ENCODE measurements at regions not wholly inside any gene's neighbourhood (a gene's known extent, or its start where the extent isn't known, plus 50 kb on each side); places are given as distances from the start of the nearest gene placed in this dataset.
A peak's percentile ranks its signal among the peaks of the same experiment; 100 is the strongest.

- Histone ChIP-seq H3K4me2 (ENCODE audit: low read length) (no peak overlapping the region), H3K79me2 (ENCODE audit: insufficient read depth, low read length) (no peaks in the 10 kb centered on the region), H3K9ac (ENCODE audit: low read length) (no peak overlapping the region), H3K9me3 (ENCODE audit: insufficient read depth, low read depth, low read length) (no peaks in the 10 kb centered on the region), H3K36me3 (ENCODE audit: insufficient read depth, low read length) (no peaks in the 10 kb centered on the region), H3K27me3 (ENCODE audit: insufficient read depth, low read length) (no peaks in the 10 kb centered on the region), H3K27ac (ENCODE audit: low read depth, low read length) (no peak overlapping the region), H3K4me3 (ENCODE audit: insufficient read depth, low read depth, low read length) (no peak overlapping the region), H3K4me1 (ENCODE audit: insufficient read depth, low read length) (no peaks in the 10 kb centered on the region), H4K20me1 (ENCODE audit: insufficient read depth, low read length) (no peaks in the 10 kb centered on the region), H2AFZ (ENCODE audit: low read depth, low read length) (no peak overlapping the region)
- Mint-ChIP-seq H3K27me3 (ENCODE audit: low read depth, unreplicated experiment) (no peaks in the 10 kb centered on the region), H3K4me3 (ENCODE audit: unreplicated experiment) (no peak overlapping the region), H3K9me3 (ENCODE audit: unreplicated experiment) (peaks cover 4% of the 10 kb centered on the region), H3K36me3 (ENCODE audit: low read depth, unreplicated experiment) (no peaks in the 10 kb centered on the region), H3K4me1 (ENCODE audit: low read depth, unreplicated experiment) (no peaks in the 10 kb centered on the region), H3K27ac (ENCODE audit: unreplicated experiment) (no peak overlapping the region)
- TF ChIP-seq EZH2 (IDR thresholded peaks at IDR 0.05; ENCODE audit: insufficient read depth, low read length) (no peak), CTCF (IDR thresholded peaks at IDR 0.05; ENCODE audit: insufficient read depth, low read depth, low read length) (no peak)
- DNase-seq (ENCODE audit: low read depth) (peak; percentile 12), FAIRE-seq (peak; percentile 99)
Measured at GRCh38 chrX:20653070-20653469, 386.4 kb upstream of the RPS6KA3 start.

GRCh38 chrX:20641954-20642353 is 375.2 kb upstream of the RPS6KA3 start:
- H3K36me3 Mint-ChIP-seq (ENCODE audit: low read depth, unreplicated experiment), result no peaks in the 10 kb centered on the region
- no peak overlapping the region for H2AFZ ChIP-seq (ENCODE audit: low read depth, low read length)
- H3K9me3 ChIP-seq (ENCODE audit: insufficient read depth, low read depth, low read length), result no peaks in the 10 kb centered on the region
- peak; percentile 65 for FAIRE-seq
- no peak overlapping the region for H3K9ac ChIP-seq (ENCODE audit: low read length)
- H3K27ac Mint-ChIP-seq (ENCODE audit: unreplicated experiment), result no peak overlapping the region
- no peak overlapping the region for H3K27ac ChIP-seq (ENCODE audit: low read depth, low read length)
- no peaks in the 10 kb centered on the region for H3K27me3 ChIP-seq (ENCODE audit: insufficient read depth, low read length)
- H3K27me3 Mint-ChIP-seq (ENCODE audit: low read depth, unreplicated experiment), result no peaks in the 10 kb centered on the region
- no peaks in the 10 kb centered on the region for H3K4me1 ChIP-seq (ENCODE audit: insufficient read depth, low read length)
- H3K4me3 ChIP-seq (ENCODE audit: insufficient read depth, low read depth, low read length), result no peak overlapping the region
- no peak overlapping the region for H3K4me3 Mint-ChIP-seq (ENCODE audit: unreplicated experiment)
- H3K4me2 ChIP-seq (ENCODE audit: low read length), result no peak overlapping the region
- no peaks in the 10 kb centered on the region for H3K79me2 ChIP-seq (ENCODE audit: insufficient read depth, low read length)
- no peaks in the 10 kb centered on the region for H3K36me3 ChIP-seq (ENCODE audit: insufficient read depth, low read length)
- H4K20me1 ChIP-seq (ENCODE audit: insufficient read depth, low read length), result no peaks in the 10 kb centered on the region
- peaks cover 12% of the 10 kb centered on the region for H3K4me1 Mint-ChIP-seq (ENCODE audit: low read depth, unreplicated experiment)
- DNase-seq (ENCODE audit: low read depth), result no peak
- no peak for TF ChIP-seq CTCF (IDR thresholded peaks at IDR 0.05; ENCODE audit: insufficient read depth, low read depth, low read length)
- TF ChIP-seq EZH2 (IDR thresholded peaks at IDR 0.05; ENCODE audit: insufficient read depth, low read length), result no peak
- peaks cover 5% of the 10 kb centered on the region for H3K9me3 Mint-ChIP-seq (ENCODE audit: unreplicated experiment)

- Histone ChIP-seq H4K20me1 (ENCODE audit: insufficient read depth, low read length) (no peaks in the 10 kb centered on the region), H3K27me3 (ENCODE audit: insufficient read depth, low read length) (no peaks in the 10 kb centered on the region), H3K4me1 (ENCODE audit: insufficient read depth, low read length) (no peaks in the 10 kb centered on the region), H2AFZ (ENCODE audit: low read depth, low read length) (no peak overlapping the region), H3K4me2 (ENCODE audit: low read length) (no peak overlapping the region), H3K9ac (ENCODE audit: low read length) (no peak overlapping the region), H3K27ac (ENCODE audit: low read depth, low read length) (no peak overlapping the region), H3K79me2 (ENCODE audit: insufficient read depth, low read length) (no peaks in the 10 kb centered on the region), H3K36me3 (ENCODE audit: insufficient read depth, low read length) (no peaks in the 10 kb centered on the region), H3K4me3 (ENCODE audit: insufficient read depth, low read depth, low read length) (no peak overlapping the region), H3K9me3 (ENCODE audit: insufficient read depth, low read depth, low read length) (no peaks in the 10 kb centered on the region)
- Mint-ChIP-seq H3K27me3 (ENCODE audit: low read depth, unreplicated experiment) (no peaks in the 10 kb centered on the region), H3K4me3 (ENCODE audit: unreplicated experiment) (no peak overlapping the region), H3K9me3 (ENCODE audit: unreplicated experiment) (peaks cover 3% of the 10 kb centered on the region), H3K4me1 (ENCODE audit: low read depth, unreplicated experiment) (peaks cover 15% of the 10 kb centered on the region), H3K27ac (ENCODE audit: unreplicated experiment) (no peak overlapping the region), H3K36me3 (ENCODE audit: low read depth, unreplicated experiment) (no peaks in the 10 kb centered on the region)
- TF ChIP-seq EZH2 (IDR thresholded peaks at IDR 0.05; ENCODE audit: insufficient read depth, low read length) (no peak), CTCF (IDR thresholded peaks at IDR 0.05; ENCODE audit: insufficient read depth, low read depth, low read length) (no peak)
- no peak for DNase-seq (ENCODE audit: low read depth)
- no peak for FAIRE-seq
Measured at GRCh38 chrX:20639115-20639514, 372.4 kb upstream of the RPS6KA3 start.

Measured in astrocyte (in vitro differentiated cells and primary cell).